Activated CD4-positive, alpha-beta T cell treated with anti-CD3 and anti-CD28 coated beads, Interleukin-2, Interleukin-6, amounts not matched to agents 100 ng/mL and 50 ng/mL, durations not matched to agents 16 hours and 8 hours (primary cell): ENCODE measurements at regions not wholly inside any gene's neighbourhood (a gene's known extent, or its start where the extent isn't known, plus 50 kb on each side); places are given as distances from the start of the nearest gene placed in this dataset.
A peak's percentile ranks its signal among the peaks of the same experiment; 100 is the strongest.
"Not testable (repeated sequence)": the region's sequence is repeated elsewhere in the genome, so short reads cannot be mapped to it uniquely, and the experiment has no call there.

Experiments
- DNase-seq: peaks from one replicate; pipeline ENCODE4 v3.0.0-alpha.2; 2020

DNA sequence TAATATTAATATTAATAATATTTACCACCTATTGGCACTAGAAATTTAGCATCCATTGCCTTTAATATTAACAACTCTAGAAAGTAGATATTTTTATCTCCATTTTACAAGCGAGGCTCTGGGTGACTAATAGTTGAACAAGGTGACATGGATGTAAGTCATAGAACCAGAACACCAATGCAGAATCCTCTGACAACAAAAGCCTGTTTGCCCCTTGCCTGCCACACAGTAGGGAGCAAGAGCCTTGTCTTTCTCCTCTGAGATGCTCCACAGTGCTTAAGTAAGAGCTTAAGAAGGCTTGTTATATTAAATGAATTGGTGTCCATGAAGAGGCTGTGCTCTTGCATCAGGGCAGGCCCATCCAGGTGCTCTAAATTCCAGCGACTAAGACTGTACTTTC is 51.2 kb upstream of the LBX1 start:
- DNase-seq, result no peak

DNA sequence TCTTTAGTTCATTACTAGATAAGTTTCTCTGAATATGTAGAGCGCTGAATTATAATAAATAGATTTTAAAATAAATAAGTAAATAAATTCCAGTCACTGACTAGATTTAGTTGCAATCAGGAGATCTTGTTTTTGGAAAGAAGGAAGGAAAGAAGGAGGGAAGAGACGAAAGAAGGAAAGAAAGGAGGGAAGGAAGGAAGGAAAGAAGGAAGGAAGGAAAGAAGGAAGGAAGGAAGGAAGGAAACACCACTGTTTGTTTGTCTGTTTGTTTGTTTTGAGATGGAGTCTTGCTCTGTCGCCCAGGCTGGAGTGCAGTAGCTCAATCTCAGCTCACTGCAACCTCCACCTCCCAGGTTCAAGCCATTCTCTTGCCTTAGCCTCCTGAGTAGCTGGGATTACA is 51.7 kb upstream of the LBX1 start:
- DNase-seq, result not testable (repeated sequence)

GRCh38 chr10:101282947-101283346 is 53.7 kb upstream of the LBX1 start:
- no peak for DNase-seq

DNA sequence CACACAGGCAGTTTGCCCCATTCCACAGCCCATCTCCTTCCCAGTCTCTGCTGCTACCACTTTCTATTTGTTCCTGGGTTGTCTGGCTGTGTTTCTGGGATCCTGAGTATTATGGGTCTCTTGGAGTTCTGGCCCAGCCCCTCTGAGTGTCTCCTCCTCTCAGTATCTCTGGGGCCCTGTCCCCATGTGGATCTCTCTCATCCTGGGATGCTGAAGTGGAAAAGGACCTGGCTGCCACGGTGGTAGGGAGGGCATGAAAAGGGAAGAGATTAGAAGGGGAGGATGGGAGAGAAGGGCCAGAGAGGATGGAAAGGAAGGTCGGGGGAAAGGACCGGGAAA is 54.5 kb upstream of the LBX1 start:
- no peak for DNase-seq

DNA sequence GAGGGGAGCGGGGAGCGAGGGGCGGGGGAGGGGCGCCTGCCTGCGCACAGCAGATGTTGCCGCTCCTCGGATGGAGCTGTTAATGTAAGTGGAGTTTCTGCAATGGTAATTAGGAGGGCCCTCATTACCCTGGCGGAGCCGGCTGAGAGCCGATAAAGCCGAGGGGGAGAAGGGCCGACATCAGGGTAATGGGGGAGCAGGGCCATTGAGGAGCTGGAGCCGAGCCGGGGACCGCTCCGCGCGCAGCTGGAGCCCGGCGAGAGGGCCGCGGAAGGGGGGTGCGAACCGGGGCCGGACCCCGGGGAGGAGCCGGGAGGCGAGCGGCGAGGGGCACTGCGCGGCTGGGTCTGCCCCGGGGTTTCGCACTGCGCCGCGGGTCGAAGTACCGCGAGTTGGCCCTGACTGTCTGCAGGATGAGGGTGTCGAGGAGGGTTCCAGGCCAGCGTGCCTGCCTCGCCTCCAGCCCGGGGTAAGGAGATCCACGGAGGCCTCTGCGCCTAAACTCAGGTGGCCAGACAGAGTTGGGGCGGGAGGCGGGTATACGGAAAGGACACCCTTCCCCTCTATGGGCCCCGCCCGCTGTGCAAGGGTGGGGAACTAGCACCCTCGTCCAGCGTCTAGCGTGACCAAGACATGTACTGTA is 55.0 kb upstream of the LBX1 start:
- no peak for DNase-seq

DNA sequence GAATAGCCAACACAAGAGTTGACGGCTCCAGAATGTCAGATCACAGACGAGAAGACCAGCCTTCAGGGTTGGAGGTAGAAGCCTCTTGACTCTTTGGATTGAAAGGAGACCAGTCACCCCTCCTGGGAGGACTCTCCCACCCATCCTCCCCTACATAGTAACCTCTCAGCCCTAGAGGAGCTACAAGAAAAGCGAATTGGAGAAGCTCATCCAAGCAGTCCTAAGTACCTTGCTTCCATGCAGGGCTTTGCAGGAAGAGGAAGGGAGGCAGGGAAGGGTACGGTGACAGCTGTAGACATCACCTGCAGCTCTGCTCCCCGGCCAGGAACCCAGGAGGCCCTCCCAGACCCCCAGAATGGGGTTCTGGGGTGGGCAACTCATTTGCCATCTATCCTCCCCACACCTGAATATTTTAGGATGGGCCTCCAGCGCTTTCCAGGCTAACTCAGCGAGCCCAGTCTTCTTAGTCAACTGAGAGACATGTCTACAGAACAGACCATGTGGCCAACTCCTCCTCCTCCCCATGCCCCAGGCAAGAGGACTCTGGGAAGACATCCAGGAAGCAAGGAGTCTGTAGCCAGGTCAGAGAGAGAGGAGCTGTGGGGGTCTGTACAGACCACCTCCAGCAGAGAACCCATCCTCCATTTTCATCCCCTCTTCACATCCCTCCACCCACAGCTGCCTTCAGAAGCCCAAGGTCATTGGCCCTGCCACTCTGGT is 55.6 kb upstream of the LBX1 start:
- DNase-seq, result no peak

- no peak for DNase-seq
Observed at GRCh38 chr10:101285519-101286070, 56.3 kb upstream of the LBX1 start.

DNA sequence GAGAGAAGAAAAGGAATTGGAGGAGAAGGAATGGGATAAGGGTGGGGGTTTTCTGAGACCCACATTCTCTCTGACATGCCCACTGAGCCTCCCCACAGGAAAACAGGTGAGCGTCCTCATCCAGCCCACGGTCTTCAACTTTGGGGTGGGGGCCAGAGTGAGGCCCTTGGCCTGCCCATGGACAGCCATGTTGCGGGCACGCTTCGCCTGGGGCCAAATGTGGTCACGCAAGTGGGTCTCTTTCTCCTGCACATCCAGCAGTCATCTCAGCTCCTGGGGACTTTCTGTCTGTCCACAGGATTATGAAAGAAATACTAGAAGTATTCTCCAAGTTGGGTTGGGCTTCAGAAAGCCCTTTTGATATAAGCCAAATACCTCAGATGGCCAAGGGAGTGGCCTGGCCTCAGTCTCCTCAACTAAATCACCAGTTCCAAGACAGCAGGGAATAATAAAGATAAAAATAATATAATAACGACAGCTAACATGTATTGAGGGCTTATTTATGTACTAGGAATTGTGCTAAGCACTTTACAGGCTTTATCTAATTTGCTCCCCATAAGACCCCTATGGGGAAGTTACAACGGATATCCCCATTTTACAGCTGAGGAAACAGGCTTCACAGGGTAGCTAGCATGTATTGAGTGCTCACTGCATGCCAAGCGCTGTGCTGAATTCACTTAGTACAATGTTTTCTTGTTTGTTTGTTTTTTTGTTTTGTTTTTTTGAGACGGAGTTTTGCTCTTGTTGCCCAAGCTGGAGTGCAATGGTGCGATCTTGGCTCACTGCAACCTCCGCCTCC is 57.2 kb upstream of the LBX1 start:
- DNase-seq, result no peak

GRCh38 chr10:101287183-101287996 is 58.1 kb upstream of the LBX1 start:
- DNase-seq, result no peak

DNA sequence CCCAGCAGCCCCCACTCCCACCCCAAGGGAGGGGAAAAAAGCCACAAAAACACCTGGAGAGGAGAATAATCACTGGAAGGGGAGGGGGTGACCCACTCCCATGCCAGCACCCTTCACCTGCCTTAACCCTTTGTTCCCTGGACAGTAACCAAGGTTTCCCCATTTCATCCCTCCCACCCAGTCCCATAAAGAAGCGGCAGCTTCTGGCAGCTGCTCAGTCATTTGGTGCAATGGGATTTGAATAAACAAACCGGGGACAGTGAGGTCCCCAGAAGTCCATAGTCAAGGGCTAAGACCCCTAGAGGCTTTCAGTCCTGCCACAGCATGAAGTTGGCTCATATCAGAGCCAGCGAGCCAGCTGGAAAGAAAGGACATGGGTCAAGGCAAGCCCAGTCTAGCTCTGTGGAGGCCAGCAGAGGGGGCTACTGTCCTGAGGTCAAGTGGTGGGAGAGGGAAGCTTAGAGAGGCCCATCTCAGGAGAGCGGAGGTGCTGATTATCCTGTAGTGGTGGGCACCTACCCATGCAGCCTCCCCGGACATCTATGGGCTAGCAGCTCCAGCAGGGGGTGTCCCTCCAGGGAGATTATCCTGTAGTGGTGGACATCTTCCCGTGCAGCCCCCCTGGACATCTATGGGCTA is 58.9 kb upstream of the LBX1 start:
- DNase-seq, result no peak

- DNase-seq, result no peak
Observed at GRCh38 chr10:101289541-101289940, 60.3 kb upstream of the LBX1 start.

DNA sequence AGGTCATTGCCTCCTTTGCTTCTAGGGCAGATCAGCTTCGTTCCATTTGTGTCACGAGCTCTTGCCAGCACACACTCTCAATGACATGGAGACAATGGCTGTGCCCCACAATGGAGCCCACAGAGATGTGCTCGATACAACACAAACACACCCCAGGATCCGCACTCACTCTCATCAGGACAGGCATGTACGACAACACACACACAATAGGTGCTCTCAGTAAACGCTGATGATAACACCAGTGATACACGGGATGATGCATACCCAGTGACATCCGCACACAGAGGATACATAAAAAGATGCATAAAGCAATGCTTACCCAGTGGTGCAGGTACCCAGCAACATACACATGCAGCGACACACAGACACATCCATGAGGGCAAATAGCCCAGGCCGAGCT is 61.2 kb upstream of the LBX1 start:
- DNase-seq, result no peak

- no peak for DNase-seq
Observed at GRCh38 chr10:101290881-101291280, 61.6 kb upstream of the LBX1 start.

GRCh38 chr10:101291331-101292193 is 62.3 kb upstream of the LBX1 start:
- peak; percentile 46 for DNase-seq

DNA sequence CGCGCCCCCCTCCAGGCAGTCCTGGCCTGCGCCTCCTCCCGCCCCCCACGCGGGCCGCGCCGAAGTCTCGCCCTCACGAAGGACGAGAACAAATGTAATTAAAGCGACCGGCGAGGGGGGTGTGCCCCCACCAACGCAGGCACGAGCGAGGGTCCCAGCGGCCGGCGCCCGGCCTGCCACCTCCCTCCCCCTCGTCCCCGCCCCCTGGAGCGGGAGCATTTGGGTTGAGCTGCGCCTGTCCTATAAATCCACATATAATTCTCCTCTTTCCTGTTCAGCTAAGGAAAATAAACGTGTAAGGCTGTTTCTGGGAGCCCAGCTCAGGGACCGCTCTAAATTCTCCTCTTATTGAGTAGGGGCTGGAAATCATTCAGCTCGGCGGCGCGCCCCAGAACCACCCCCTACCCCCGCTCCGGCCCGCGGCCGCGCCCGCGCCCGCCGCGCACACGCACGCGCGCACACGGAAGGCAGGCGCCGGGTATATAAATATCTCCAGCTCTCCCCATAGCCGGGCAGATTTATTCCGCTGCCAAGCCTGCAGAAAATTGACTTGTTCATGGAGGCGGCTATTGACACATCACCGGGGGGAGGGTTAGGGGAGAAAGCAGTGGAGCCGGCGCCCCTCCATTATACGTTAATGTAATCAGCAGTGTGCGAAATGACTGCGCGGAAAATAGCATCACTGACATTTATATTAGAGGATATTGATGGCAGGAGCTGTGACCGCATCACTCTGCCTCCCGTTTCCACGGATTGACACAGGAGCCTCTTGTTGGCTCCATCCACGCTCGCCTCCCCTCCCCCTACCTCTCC is 61.6 kb upstream of the BTRC start:
- DNase-seq, result no peak

DNA sequence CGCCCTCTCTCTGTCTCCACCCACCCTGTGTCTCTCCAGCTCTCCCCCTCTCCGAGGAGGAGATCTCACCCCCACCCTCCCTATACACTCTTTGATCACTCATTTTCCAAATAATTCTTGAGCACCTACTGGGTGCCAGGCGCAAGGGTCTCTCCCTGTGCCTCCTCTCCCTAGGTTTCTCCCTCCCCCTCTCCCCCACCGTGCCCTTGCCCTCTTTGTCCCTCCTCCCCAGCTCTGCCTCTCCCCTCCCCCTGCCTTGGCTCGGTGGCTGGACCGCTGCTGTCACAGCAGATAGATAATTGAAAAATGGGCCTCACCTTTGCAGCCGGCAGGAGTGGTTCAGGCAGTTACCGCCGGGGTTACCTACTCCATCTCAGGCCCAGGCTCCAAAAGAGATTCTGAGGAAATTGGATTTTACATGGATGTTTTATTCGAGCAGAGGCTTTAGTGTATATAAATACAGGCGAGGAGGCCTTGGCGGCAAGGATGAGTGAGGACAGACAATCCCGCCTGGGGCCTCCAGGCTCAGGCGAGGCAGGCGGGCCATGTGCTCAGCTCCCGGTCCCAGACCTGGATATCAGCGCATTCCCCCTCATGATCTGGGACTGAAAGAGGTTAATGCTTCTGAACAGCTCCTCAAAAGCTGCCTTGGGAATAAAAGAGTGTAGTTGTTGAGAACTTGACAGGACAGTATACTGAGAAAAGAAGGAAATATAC is 60.8 kb upstream of the BTRC start:
- DNase-seq, result no peak

- DNase-seq, result no peak
Observed at GRCh38 chr10:101294109-101294508, 59.9 kb upstream of the BTRC start.

- no peak for DNase-seq
Observed at GRCh38 chr10:101295261-101295660, 58.7 kb upstream of the BTRC start.

DNA sequence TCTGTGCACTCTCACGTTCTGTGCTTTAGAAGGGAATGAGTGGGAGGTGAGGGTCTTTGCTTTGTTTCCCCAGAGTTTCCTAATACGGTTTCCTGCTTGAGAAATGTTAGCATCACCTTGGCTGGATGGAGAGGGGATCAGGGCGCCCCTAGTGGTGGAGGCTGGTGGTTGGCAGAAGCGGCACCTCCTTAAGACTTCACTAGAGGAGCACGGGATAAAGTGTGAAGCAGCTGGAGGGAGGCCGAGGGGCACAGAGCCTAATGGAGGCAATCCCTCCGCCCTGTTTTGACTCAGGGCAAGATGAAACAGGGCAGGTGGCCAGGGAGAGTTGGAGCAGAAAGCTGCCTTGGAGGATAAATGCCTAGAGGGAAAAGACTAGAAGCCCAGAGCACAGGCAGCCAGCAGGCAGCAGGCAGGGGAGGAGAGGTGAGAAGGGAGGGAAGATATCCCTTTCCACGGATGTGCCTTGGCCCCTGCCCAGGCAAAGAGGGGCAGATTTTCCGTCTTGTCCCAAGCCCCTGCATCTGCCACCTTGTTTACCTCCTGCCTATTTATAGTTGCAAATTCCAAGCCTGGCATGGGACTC is 56.0 kb upstream of the BTRC start:
- peak; percentile 80 for DNase-seq
